ENCODE measurements at regions not wholly inside any gene's neighbourhood (a gene's known extent, or its start where the extent isn't known, plus 50 kb on each side); places are given as distances from the start of the nearest gene placed in this dataset.

GRCh38 chr2:83534416-83534815 is 924.7 kb downstream of the SUCLG1 start:
- H3K27me3 ChIP-seq (ENCODE audit: control insufficient read depth, insufficient read depth, low read length): no peaks in the 10 kb centered on the region
- BruUV-seq (replicated peaks): no TSS peak
- CTCF ChIA-PET: no interaction called here
- TF ChIP-seq SIN3A (IDR thresholded peaks at IDR 0.05; ENCODE audit: borderline replicate concordance, insufficient read depth, low read depth, low read length) (no peak), POLR2AphosphoS5 (IDR thresholded peaks at IDR 0.05; ENCODE audit: low read depth, low read length) (no peak), CTCF (IDR thresholded peaks at IDR 0.05) (no peak), REST (IDR thresholded peaks at IDR 0.05; ENCODE audit: insufficient read depth in 1 of 2, low read depth in 2 of 2, low read length in 1 of 2) (no peak), TCF7L2 (IDR thresholded peaks at IDR 0.05; ENCODE audit: low read depth, low read length) (no peak)
- no peaks in the 10 kb centered on the region for H3K4me1 ChIP-seq (ENCODE audit: control insufficient read depth, insufficient read depth, low read length)
- H3K27ac ChIP-seq (ENCODE audit: low read length): no peak overlapping the region
- in situ Hi-C loops (cut with HindIII; ENCODE audit: low pct_unique_long_range_greater_than_20kb, low sequenced_read_pairs) (no loop called here), intact Hi-C loops (cut with micrococcal nuclease; ENCODE audit: unreplicated experiment) (no loop called here)
- H3K36me3 ChIP-seq (ENCODE audit: control insufficient read depth, insufficient read depth, low read length): no peaks in the 10 kb centered on the region
- ATAC-seq (no peak), DNase-seq (ENCODE audit: low read depth, low spot score) (no peak)
- H3K4me3 ChIP-seq (ENCODE audit: low read depth in 2 of 2, low read length in 2 of 2): no peak overlapping the region
- H3K9me3 ChIP-seq (ENCODE audit: control insufficient read depth, insufficient read depth, low read depth, low read length): no peaks in the 10 kb centered on the region
- POLR2A ChIA-PET: no interaction called here

GRCh38 chr2:83531206-83531826 is 927.8 kb downstream of the SUCLG1 start:
- TF ChIP-seq CTCF (IDR thresholded peaks at IDR 0.05) (no peak), TCF7L2 (IDR thresholded peaks at IDR 0.05; ENCODE audit: low read depth, low read length) (no peak), SIN3A (IDR thresholded peaks at IDR 0.05; ENCODE audit: borderline replicate concordance, insufficient read depth, low read depth, low read length) (no peak), REST (IDR thresholded peaks at IDR 0.05; ENCODE audit: insufficient read depth in 1 of 2, low read depth in 2 of 2, low read length in 1 of 2) (no peak), POLR2AphosphoS5 (IDR thresholded peaks at IDR 0.05; ENCODE audit: low read depth, low read length) (no peak)
- ChIA-PET POLR2A (no interaction called here), CTCF (no interaction called here)
- in situ Hi-C loops (cut with HindIII; ENCODE audit: low pct_unique_long_range_greater_than_20kb, low sequenced_read_pairs): no loop called here
- Histone ChIP-seq H3K9me3 (ENCODE audit: control insufficient read depth, insufficient read depth, low read depth, low read length) (no peaks in the 10 kb centered on the region), H3K4me1 (ENCODE audit: control insufficient read depth, insufficient read depth, low read length) (no peaks in the 10 kb centered on the region), H3K27me3 (ENCODE audit: control insufficient read depth, insufficient read depth, low read length) (no peaks in the 10 kb centered on the region), H3K36me3 (ENCODE audit: control insufficient read depth, insufficient read depth, low read length) (no peaks in the 10 kb centered on the region), H3K27ac (ENCODE audit: low read length) (no peak overlapping the region), H3K4me3 (ENCODE audit: low read depth in 2 of 2, low read length in 2 of 2) (no peak overlapping the region)
- BruUV-seq (replicated peaks): no TSS peak
- ATAC-seq: no peak
- no peak for DNase-seq (ENCODE audit: low read depth, low spot score)
- intact Hi-C loops (cut with micrococcal nuclease; ENCODE audit: unreplicated experiment): no loop called here

Measured in Panc1 (cell line).